ENCODE measurements at regions not wholly inside any gene's neighbourhood (a gene's known extent, or its start where the extent isn't known, plus 50 kb on each side); places are given as distances from the start of the nearest gene placed in this dataset.

DNA sequence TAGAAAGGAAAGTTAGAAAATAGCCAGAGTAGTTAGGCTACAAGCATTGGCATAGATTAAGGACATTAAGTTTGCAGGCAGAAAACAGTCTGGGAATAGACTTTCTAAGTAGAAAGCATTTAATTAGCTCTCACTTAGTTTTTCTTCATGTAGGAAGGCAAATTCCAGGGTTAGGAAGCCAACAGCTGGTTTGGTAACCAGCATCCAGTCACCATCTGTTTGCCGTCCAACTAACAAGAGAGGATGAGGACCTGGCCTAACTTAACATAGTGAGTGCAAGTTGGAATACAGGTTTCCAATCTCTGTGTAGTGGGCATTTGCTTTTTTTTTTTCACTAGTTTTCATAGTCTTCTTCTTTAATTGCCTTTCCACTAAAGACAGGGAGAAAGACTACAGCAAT lies 121.7 kb upstream of the NR3C1 start:
- ChIA-PET CTCF (ENCODE audit: partially characterized antibody) (no interaction called here), POLR2A (ENCODE audit: partially characterized antibody) (no interaction called here)
- Histone ChIP-seq H3K36me3 (ENCODE audit: control insufficient read depth in 2 of 4, insufficient read depth in 4 of 4, low read length in 3 of 4) (no peaks in the 10 kb centered on the region), H2AFZ (ENCODE audit: low read length) (no peak overlapping the region), H4K5ac (ENCODE audit: insufficient read length, low read depth, low read length) (no peak overlapping the region), H3K56ac (replicated peaks; ENCODE audit: insufficient read length, low read depth, low read length) (no peak overlapping the region), H3K27ac (ENCODE audit: low read depth, low read length) (no peak overlapping the region), H2BK15ac (ENCODE audit: low read length) (no peak overlapping the region), H3K4me3 (ENCODE audit: extremely low read depth in 1 of 4, insufficient read depth in 2 of 4, low read depth in 3 of 4, low read length in 4 of 4) (no peak overlapping the region), H3K4me1 (replicated peaks in 1 of 4; ENCODE audit: control insufficient read depth in 3 of 4, insufficient read depth in 4 of 4, low read length in 3 of 4) (no peaks in the 10 kb centered on the region), H3K4ac (replicated peaks; ENCODE audit: insufficient read length, low read depth, low read length) (no peak overlapping the region), H2BK20ac (ENCODE audit: low read length) (no peak overlapping the region), H4K8ac (ENCODE audit: extremely low read depth, insufficient read depth, low read length) (no peak overlapping the region), H2BK5ac (ENCODE audit: low read depth, low read length) (no peak overlapping the region), H3K79me1 (ENCODE audit: low read depth, low read length) (no peaks in the 10 kb centered on the region), H3K14ac (ENCODE audit: insufficient read length) (no peak overlapping the region), H2AK5ac (ENCODE audit: low read depth, low read length) (no peak overlapping the region), H3K23me2 (ENCODE audit: low read depth, low read length) (no peaks in the 10 kb centered on the region), H3K9me3 (ENCODE audit: insufficient read depth in 2 of 2, low read depth in 1 of 2, low read length in 1 of 2) (no peaks in the 10 kb centered on the region), H4K20me1 (replicated peaks in 1 of 2; ENCODE audit: control insufficient read depth in 1 of 2, insufficient read depth in 2 of 2, low read length in 2 of 2) (no peaks in the 10 kb centered on the region), H3K23ac (ENCODE audit: insufficient read length) (no peak overlapping the region), H2BK120ac (replicated peaks; ENCODE audit: low read depth, low read length) (no peak overlapping the region), H3K27me3 (replicated peaks in 1 of 4; ENCODE audit: control insufficient read depth in 3 of 4, extremely low read depth in 1 of 4, insufficient read depth in 3 of 4, low read length in 3 of 4) (peaks cover 0 to 2% (median 0%) of the 10 kb centered on the region in 4 experiments; a peak in 1 of 7 replicates), H4K91ac (replicated peaks; ENCODE audit: insufficient read length, low read length) (no peak overlapping the region), H3K18ac (ENCODE audit: extremely low read depth, low read length) (no peak overlapping the region), H2BK12ac (ENCODE audit: low read depth, low read length) (no peak overlapping the region), H3K79me2 (ENCODE audit: control insufficient read depth in 1 of 2, insufficient read depth in 2 of 2, low read length in 2 of 2) (no peaks in the 10 kb centered on the region), H3K4me2 (ENCODE audit: insufficient read depth in 1 of 2, low read depth in 2 of 2, low read length in 2 of 2) (no peak overlapping the region), H3K9ac (replicated peaks in 1 of 4; ENCODE audit: extremely low read depth in 1 of 4, low read depth in 3 of 4, low read length in 3 of 4) (no peak overlapping the region)
- no peak for DNase-seq (ENCODE audit: low read depth in 1 of 2, low spot score in 2 of 2)
- WGBS, 2 experiments (ENCODE audit: extremely low coverage in 1 of 2, insufficient coverage in 1 of 2, insufficient read length in 1 of 2, insufficient replicate concordance in 2 of 2, low coverage in 1 of 2, low lambda C conversion rate in 2 of 2, missing lambda C conversion rate in 1 of 2): 93% methylated on average over 1 of the region's 1 CpG; no CpG with 5 or more reads in 1 of the 2 experiments
- FAIRE-seq: no peak
- TF ChIP-seq JUND (IDR thresholded peaks at IDR 0.05; ENCODE audit: low read length) (no peak), PHF8 (conservative IDR thresholded peaks at IDR 0.05; ENCODE audit: low read depth, low read length) (no peak), TCF12 (IDR thresholded peaks at IDR 0.05; ENCODE audit: low read depth, low read length) (no peak), RNF2 (IDR thresholded peaks at IDR 0.05; ENCODE audit: borderline replicate concordance, low read depth, low read length, missing control alignments, poor library complexity, severe bottlenecking) (no peak), ASH2L (IDR thresholded peaks at IDR 0.05; ENCODE audit: low read length) (no peak), GABPA (IDR thresholded peaks at IDR 0.05; ENCODE audit: borderline replicate concordance, insufficient read depth, low read length) (no peak), SIN3A (conservative IDR thresholded peaks at IDR 0.05 in 1 of 2, IDR thresholded peaks at IDR 0.05 in 1 of 2; ENCODE audit: low read depth in 1 of 2, low read length in 2 of 2) (no peak), KDM4A (IDR thresholded peaks at IDR 0.05; ENCODE audit: low read depth, low read length, severe bottlenecking) (no peak), CBX5 (IDR thresholded peaks at IDR 0.05; ENCODE audit: low read depth, low read length) (no peak), POLR2A (IDR thresholded peaks at IDR 0.05; ENCODE audit: control extremely low read depth in 1 of 2, low read depth in 2 of 2, low read length in 2 of 2) (no peak), RAD21 (IDR thresholded peaks at IDR 0.05 in 1 of 2, conservative IDR thresholded peaks at IDR 0.05 in 1 of 2; ENCODE audit: low read depth in 2 of 2, low read length in 2 of 2) (no peak), POU5F1 (IDR thresholded peaks at IDR 0.05; ENCODE audit: low read depth, low read length) (no peak), KDM1A (IDR thresholded peaks at IDR 0.05; ENCODE audit: borderline replicate concordance, low read length) (no peak), FOSL1 (IDR thresholded peaks at IDR 0.05; ENCODE audit: insufficient read depth, low read depth, low read length) (no peak)
